ENCODE measurements at regions not wholly inside any gene's neighbourhood (a gene's known extent, or its start where the extent isn't known, plus 50 kb on each side); places are given as distances from the start of the nearest gene placed in this dataset.

DNA sequence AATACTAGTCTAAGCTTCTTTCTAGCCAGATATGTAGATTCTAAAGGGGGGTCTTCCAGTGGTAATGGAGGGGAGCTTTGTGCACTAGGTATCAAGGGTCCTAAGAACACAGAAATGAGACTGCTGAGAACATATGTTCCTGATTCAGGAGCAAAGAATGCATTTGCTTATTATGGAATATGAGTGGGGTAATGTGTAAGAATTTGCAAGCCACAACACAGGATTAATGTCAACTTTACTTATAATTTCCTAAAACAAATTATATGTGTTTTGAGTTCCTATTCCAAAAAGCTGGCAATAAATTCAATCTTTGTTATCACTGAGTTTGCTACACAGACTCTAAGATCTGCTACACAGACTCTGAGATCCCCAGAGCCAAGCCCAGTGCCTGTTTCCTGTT, 357.0 kb upstream of the PTBP2 start:
- FAIRE-seq (no peak), DNase-seq (ENCODE audit: insufficient read length, low spot score) (no peak)
- TF ChIP-seq, protein P1, sequence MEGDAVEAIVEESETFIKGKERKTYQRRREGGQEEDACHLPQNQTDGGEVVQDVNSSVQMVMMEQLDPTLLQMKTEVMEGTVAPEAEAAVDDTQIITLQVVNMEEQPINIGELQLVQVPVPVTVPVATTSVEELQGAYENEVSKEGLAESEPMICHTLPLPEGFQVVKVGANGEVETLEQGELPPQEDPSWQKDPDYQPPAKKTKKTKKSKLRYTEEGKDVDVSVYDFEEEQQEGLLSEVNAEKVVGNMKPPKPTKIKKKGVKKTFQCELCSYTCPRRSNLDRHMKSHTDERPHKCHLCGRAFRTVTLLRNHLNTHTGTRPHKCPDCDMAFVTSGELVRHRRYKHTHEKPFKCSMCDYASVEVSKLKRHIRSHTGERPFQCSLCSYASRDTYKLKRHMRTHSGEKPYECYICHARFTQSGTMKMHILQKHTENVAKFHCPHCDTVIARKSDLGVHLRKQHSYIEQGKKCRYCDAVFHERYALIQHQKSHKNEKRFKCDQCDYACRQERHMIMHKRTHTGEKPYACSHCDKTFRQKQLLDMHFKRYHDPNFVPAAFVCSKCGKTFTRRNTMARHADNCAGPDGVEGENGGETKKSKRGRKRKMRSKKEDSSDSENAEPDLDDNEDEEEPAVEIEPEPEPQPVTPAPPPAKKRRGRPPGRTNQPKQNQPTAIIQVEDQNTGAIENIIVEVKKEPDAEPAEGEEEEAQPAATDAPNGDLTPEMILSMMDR (IDR thresholded peaks at IDR 0.05; ENCODE audit: insufficient read depth, missing control alignments), result no peak

GRCh38 chr1:96365076-96365475, 356.5 kb upstream of the PTBP2 start:
- TF ChIP-seq, protein P1 (IDR thresholded peaks at IDR 0.05; ENCODE audit: insufficient read depth, missing control alignments), result no peak
- FAIRE-seq (no peak), DNase-seq (ENCODE audit: insufficient read length, low spot score) (no peak)

GRCh38 chr1:96365596-96366390, 355.8 kb upstream of the PTBP2 start:
- TF ChIP-seq, protein P1 (IDR thresholded peaks at IDR 0.05; ENCODE audit: insufficient read depth, missing control alignments), result no peak
- DNase-seq (ENCODE audit: insufficient read length, low spot score), result no peak
- peak; percentile 96 for FAIRE-seq

- FAIRE-seq (no peak), DNase-seq (ENCODE audit: insufficient read length, low spot score) (no peak)
- TF ChIP-seq, protein P1 (IDR thresholded peaks at IDR 0.05; ENCODE audit: insufficient read depth, missing control alignments), result no peak
These were observed 355.1 kb upstream of the PTBP2 start for GRCh38 chr1:96366516-96366915.

DNA sequence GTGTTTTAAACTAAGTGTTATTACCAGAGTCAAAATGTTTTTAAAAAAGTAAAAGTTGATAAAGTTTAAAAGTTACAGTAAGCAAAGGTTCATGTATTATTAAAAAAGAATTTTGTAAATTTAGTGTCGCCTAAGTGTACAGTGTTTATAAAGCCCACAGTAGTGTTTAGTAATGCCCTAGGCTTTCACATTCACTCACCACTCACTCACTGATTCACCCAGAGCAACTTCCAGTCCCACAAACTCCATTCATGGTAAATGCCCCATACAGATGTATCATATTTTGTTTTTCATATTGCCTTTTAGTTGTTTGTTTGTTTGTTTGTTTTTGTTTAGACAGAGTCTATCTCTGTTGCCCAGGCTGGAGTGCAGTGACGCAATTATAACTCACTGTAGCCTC, 353.8 kb upstream of the PTBP2 start:
- FAIRE-seq (no peak), DNase-seq (ENCODE audit: insufficient read length, low spot score) (no peak)
- TF ChIP-seq, protein P1 (IDR thresholded peaks at IDR 0.05; ENCODE audit: insufficient read depth, missing control alignments), result no peak

DNA sequence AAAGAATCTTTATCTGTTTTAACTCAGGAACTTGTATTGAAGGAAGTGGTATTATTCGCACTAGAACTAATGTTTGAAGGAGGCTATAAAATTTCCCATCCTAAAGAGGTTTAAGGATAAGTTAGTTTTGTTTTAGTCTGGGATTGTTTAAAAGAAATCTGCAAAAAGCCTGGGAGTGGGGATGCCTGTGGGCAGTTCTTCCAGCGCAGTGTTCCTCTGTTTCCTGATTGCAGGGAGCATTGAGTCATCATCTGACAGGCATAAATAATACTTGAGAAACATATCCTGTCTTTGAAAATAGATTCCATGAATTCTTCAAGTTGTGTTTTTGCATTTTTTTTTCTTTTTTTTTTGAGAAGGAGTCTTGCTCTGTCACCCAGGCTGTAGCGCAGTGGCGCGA, 350.8 kb upstream of the PTBP2 start:
- DNase-seq (ENCODE audit: insufficient read length, low spot score) (no peak), FAIRE-seq (no peak)
- TF ChIP-seq, protein P1 (IDR thresholded peaks at IDR 0.05; ENCODE audit: insufficient read depth, missing control alignments), result no peak

GRCh38 chr1:96372881-96373280, 348.7 kb upstream of the PTBP2 start:
- DNase-seq (ENCODE audit: insufficient read length, low spot score) (no peak), FAIRE-seq (no peak)
- TF ChIP-seq, protein P1 (IDR thresholded peaks at IDR 0.05; ENCODE audit: insufficient read depth, missing control alignments), result no peak

All from D721Med (cell line).